ENCODE measurements at regions not wholly inside any gene's neighbourhood (a gene's known extent, or its start where the extent isn't known, plus 50 kb on each side); places are given as distances from the start of the nearest gene placed in this dataset.

GRCh38 chr16:22675745-22676540 is 138.0 kb upstream of the HS3ST2 start:
- H3K4me3 ChIP-seq (ENCODE audit: insufficient read depth, low read depth, low read length) = no peak overlapping the region
- no TSS peak for BruUV-seq (replicated peaks)
- no peaks in the 10 kb centered on the region for H3K36me3 ChIP-seq (ENCODE audit: control insufficient read depth, insufficient read depth, low read length)
- WGBS, 2 experiments (ENCODE audit: extremely low coverage in 2 of 2, insufficient read length in 1 of 2) = 49% methylated on average over 4 of the region's 4 CpGs; no CpG with 5 or more reads in 1 of the 2 experiments
- H3K79me1 ChIP-seq (ENCODE audit: low read depth in 1 of 2, low read length in 2 of 2) = no peaks in the 10 kb centered on the region
- TF ChIP-seq POLR2A (IDR thresholded peaks at IDR 0.05; ENCODE audit: low read depth, low read length) (no peak), USF2 (IDR thresholded peaks at IDR 0.05; ENCODE audit: low read depth, low read length) (no peak), RCOR1 (IDR thresholded peaks at IDR 0.05; ENCODE audit: insufficient replicate concordance, low read length) (no peak), MAZ (IDR thresholded peaks at IDR 0.05; ENCODE audit: borderline replicate concordance, low read depth, low read length) (no peak), RFX5 (IDR thresholded peaks at IDR 0.05; ENCODE audit: low read depth, low read length) (no peak), NFE2L2 (IDR thresholded peaks at IDR 0.05; ENCODE audit: low read depth, low read length) (no peak), CHD1 (IDR thresholded peaks at IDR 0.05; ENCODE audit: low read depth, low read length) (no peak), BHLHE40 (IDR thresholded peaks at IDR 0.05; ENCODE audit: low read depth, low read length) (no peak), CTCF (conservative IDR thresholded peaks at IDR 0.05; ENCODE audit: low read depth, low read length) (no peak), MXI1 (IDR thresholded peaks at IDR 0.05; ENCODE audit: borderline replicate concordance, low read depth, low read length) (no peak), MAFK (IDR thresholded peaks at IDR 0.05; ENCODE audit: low read depth, low read length) (no peak), CEBPB (IDR thresholded peaks at IDR 0.05; ENCODE audit: low read depth, low read length) (no peak), FOS (IDR thresholded peaks at IDR 0.05; ENCODE audit: low read depth, low read length) (no peak), ELK1 (IDR thresholded peaks at IDR 0.05; ENCODE audit: borderline replicate concordance, low read depth, low read length) (no peak), RAD21 (IDR thresholded peaks at IDR 0.05; ENCODE audit: low read length) (no peak)
- H2BK15ac ChIP-seq (ENCODE audit: low read depth, low read length) = no peak overlapping the region
- intact Hi-C loops (cut with micrococcal nuclease) (loop anchor here (5.0 kb wide), 1 partner anchor 1374 kb away; no protein-coding TSS in a partner anchor), in situ Hi-C loops (cut with MboI; ENCODE audit: low sequenced_read_pairs) (no loop called here), dilution Hi-C loops (cut with HindIII; ENCODE audit: low sequenced_read_pairs, unreplicated experiment) (no loop called here)
- no peak overlapping the region for H3K4me2 ChIP-seq (ENCODE audit: low read depth, low read length)
- H2BK120ac ChIP-seq (ENCODE audit: low read depth, low read length) = no peak overlapping the region
- no peak overlapping the region for H3K23ac ChIP-seq (ENCODE audit: low read depth, low read length)
- no peak overlapping the region for H3K27ac ChIP-seq (ENCODE audit: insufficient read depth, low read length)
- no peak overlapping the region for H2BK20ac ChIP-seq (ENCODE audit: low read depth, low read length)
- peaks cover 40% of the 10 kb centered on the region for H3K27me3 ChIP-seq (ENCODE audit: control insufficient read depth, insufficient read depth, low read length)
- H4K20me1 ChIP-seq (ENCODE audit: insufficient read depth, low read length) = no peaks in the 10 kb centered on the region
- no peak overlapping the region for H2AK9ac ChIP-seq (replicated peaks; ENCODE audit: low read depth, low read length, poor library complexity)
- no peak overlapping the region for H2BK5ac ChIP-seq (ENCODE audit: low read depth, low read length, poor library complexity, severe bottlenecking)
- no peak overlapping the region for H2AFZ ChIP-seq (replicated peaks; ENCODE audit: low read length, poor library complexity)
- no peak overlapping the region for H3K9ac ChIP-seq (ENCODE audit: low read depth, low read length)
- CTCF ChIA-PET = no interaction called here
- H2AK5ac ChIP-seq (ENCODE audit: low read depth, low read length) = no peak overlapping the region
- no peak overlapping the region for H3K4ac ChIP-seq (ENCODE audit: low read depth, low read length)
- no peak for DNase-seq
- no peaks in the 10 kb centered on the region for H3K9me1 ChIP-seq (ENCODE audit: insufficient read depth, low read length)
- no peak overlapping the region for H3K18ac ChIP-seq (ENCODE audit: low read depth, low read length)
- peaks cover 2% of the 10 kb centered on the region; the same call in 1 of the 2 replicates for H3K9me3 ChIP-seq (ENCODE audit: control insufficient read depth, insufficient read depth, low read length)
- no peak overlapping the region for H4K91ac ChIP-seq (ENCODE audit: insufficient read depth, low read depth, low read length)
- no peak for ATAC-seq (ENCODE audit: low read depth)
- no peaks in the 10 kb centered on the region for H3K4me1 ChIP-seq (ENCODE audit: control insufficient read depth, insufficient read depth, low read length)
- no peak overlapping the region for H4K8ac ChIP-seq (ENCODE audit: low read depth in 2 of 2, low read length in 2 of 2)
- no peak overlapping the region for H3K56ac ChIP-seq (ENCODE audit: extremely low read depth, insufficient read depth, low read length)
- H3K14ac ChIP-seq (replicated peaks; ENCODE audit: low read depth, low read length) = no peak overlapping the region
- POLR2A ChIA-PET (ENCODE audit: unreplicated experiment) = no interaction called here
- H4K5ac ChIP-seq (ENCODE audit: low read depth, low read length) = no peak overlapping the region
